ENCODE measurements at regions not wholly inside any gene's neighbourhood (a gene's known extent, or its start where the extent isn't known, plus 50 kb on each side); places are given as distances from the start of the nearest gene placed in this dataset.

DNA sequence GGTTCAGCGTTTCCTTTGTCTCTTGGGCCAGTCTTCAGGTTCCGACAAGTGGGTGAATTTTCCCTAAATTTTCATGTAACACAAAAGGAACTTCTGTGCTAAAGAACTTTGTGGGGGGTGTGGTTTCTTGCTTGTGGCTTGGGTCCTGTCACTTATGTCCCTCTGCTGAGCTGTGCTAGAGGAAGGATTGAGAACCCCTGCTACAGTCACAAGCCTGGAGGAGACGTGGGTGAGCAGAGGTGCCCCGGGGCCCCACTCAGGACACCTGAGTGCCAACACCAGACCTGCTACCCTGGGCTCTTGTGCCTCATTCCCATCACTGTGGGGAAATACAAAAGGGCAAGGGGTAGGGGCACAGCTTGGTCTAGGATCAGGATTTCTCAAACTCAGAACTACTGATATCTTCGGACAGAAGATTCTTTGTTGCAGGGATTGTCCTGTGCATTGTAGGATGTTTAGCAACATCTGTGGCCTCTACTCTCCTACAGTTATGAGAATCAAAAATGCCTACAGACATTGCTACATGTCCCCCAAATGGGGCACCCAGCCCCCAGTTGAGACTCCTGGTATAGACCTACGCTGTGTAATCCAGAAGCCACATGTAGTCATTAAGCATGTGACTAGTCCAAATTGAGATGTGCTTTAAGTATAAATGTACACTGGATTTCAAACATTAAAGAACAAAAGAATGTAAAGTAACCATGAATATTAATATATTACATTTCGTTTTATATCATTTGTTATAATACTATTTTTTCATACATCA is 128.7 kb downstream of the LY86 start:
- H3K9me3 ChIP-seq (ENCODE audit: insufficient read depth, low read depth, low read length), result peaks cover 2% of the 10 kb centered on the region
- H3K36me3 ChIP-seq (ENCODE audit: control insufficient read depth in 1 of 2, insufficient read depth in 2 of 2, low read length in 2 of 2), result no peaks in the 10 kb centered on the region
- DNase-seq, result no peak
- H3K27ac ChIP-seq (ENCODE audit: low read depth, low read length), result no peak overlapping the region
- H2BK12ac ChIP-seq (ENCODE audit: low read length), result no peak overlapping the region
- H3K27me3 ChIP-seq (ENCODE audit: insufficient read depth, low read length), result no peaks in the 10 kb centered on the region
- no peak overlapping the region for H3K18ac ChIP-seq (ENCODE audit: low read length)
- no peak overlapping the region for H3K9ac ChIP-seq (ENCODE audit: low read length)
- WGBS (ENCODE audit: extremely low coverage, insufficient coverage, insufficient read length), result no CpG with 5 or more reads among the region's 7 CpGs
- no peak overlapping the region for H4K12ac ChIP-seq (ENCODE audit: low read depth, low read length)
- no peak overlapping the region for H3K23ac ChIP-seq (ENCODE audit: low read length)
- H3K79me2 ChIP-seq (ENCODE audit: control insufficient read depth, insufficient read depth, low read length, poor library complexity), result no peaks in the 10 kb centered on the region
- no peak overlapping the region for H3K4ac ChIP-seq (ENCODE audit: low read depth, low read length)
- no peak overlapping the region for H2AFZ ChIP-seq (ENCODE audit: insufficient read depth, low read length, poor library complexity)
- no peak overlapping the region for H3K4me3 ChIP-seq (ENCODE audit: low read depth, low read length)
- no peak overlapping the region for H3K4me2 ChIP-seq (ENCODE audit: low read length)
- H3K14ac ChIP-seq (ENCODE audit: low read length), result no peak overlapping the region
- H2BK5ac ChIP-seq (ENCODE audit: low read depth, low read length, poor library complexity), result no peak overlapping the region
- no peak overlapping the region for H2AK5ac ChIP-seq (ENCODE audit: low read length)
- no peak overlapping the region for H4K8ac ChIP-seq (ENCODE audit: low read depth, low read length)
- no peaks in the 10 kb centered on the region for H3K79me1 ChIP-seq (ENCODE audit: low read length)
- no peaks in the 10 kb centered on the region for H3K4me1 ChIP-seq (ENCODE audit: control insufficient read depth in 1 of 2, insufficient read depth in 2 of 2, low read length in 2 of 2)
- H2BK120ac ChIP-seq (ENCODE audit: insufficient read depth, low read length, poor library complexity), result no peak overlapping the region
- no peak overlapping the region for H4K91ac ChIP-seq (ENCODE audit: low read depth, low read length)

- Histone ChIP-seq H2AK5ac (ENCODE audit: low read length) (no peak overlapping the region), H4K8ac (ENCODE audit: low read depth, low read length) (no peak overlapping the region), H3K27ac (ENCODE audit: low read depth, low read length) (no peak overlapping the region), H3K23ac (ENCODE audit: low read length) (no peak overlapping the region), H3K4me1 (ENCODE audit: control insufficient read depth in 1 of 2, insufficient read depth in 2 of 2, low read length in 2 of 2) (no peaks in the 10 kb centered on the region), H3K4me3 (ENCODE audit: low read depth, low read length) (no peak overlapping the region), H4K12ac (ENCODE audit: low read depth, low read length) (no peak overlapping the region), H4K91ac (ENCODE audit: low read depth, low read length) (no peak overlapping the region), H3K18ac (ENCODE audit: low read length) (no peak overlapping the region), H2BK120ac (ENCODE audit: insufficient read depth, low read length, poor library complexity) (no peak overlapping the region), H3K4me2 (ENCODE audit: low read length) (no peak overlapping the region), H3K4ac (ENCODE audit: low read depth, low read length) (no peak overlapping the region), H3K9me3 (ENCODE audit: insufficient read depth, low read depth, low read length) (peaks cover 2% of the 10 kb centered on the region), H2BK12ac (ENCODE audit: low read length) (no peak overlapping the region), H3K27me3 (ENCODE audit: insufficient read depth, low read length) (no peaks in the 10 kb centered on the region), H2BK5ac (ENCODE audit: low read depth, low read length, poor library complexity) (no peak overlapping the region), H3K79me1 (ENCODE audit: low read length) (no peaks in the 10 kb centered on the region), H3K14ac (ENCODE audit: low read length) (no peak overlapping the region), H3K9ac (ENCODE audit: low read length) (no peak overlapping the region), H3K79me2 (ENCODE audit: control insufficient read depth, insufficient read depth, low read length, poor library complexity) (no peaks in the 10 kb centered on the region), H2AFZ (ENCODE audit: insufficient read depth, low read length, poor library complexity) (no peak overlapping the region), H3K36me3 (ENCODE audit: control insufficient read depth in 1 of 2, insufficient read depth in 2 of 2, low read length in 2 of 2) (no peaks in the 10 kb centered on the region)
- WGBS (ENCODE audit: extremely low coverage, insufficient coverage, insufficient read length), result no CpG with 5 or more reads among the region's 3 CpGs
- DNase-seq, result no peak
Measured at GRCh38 chr6:6717953-6718352, 129.4 kb downstream of the LY86 start.

DNA sequence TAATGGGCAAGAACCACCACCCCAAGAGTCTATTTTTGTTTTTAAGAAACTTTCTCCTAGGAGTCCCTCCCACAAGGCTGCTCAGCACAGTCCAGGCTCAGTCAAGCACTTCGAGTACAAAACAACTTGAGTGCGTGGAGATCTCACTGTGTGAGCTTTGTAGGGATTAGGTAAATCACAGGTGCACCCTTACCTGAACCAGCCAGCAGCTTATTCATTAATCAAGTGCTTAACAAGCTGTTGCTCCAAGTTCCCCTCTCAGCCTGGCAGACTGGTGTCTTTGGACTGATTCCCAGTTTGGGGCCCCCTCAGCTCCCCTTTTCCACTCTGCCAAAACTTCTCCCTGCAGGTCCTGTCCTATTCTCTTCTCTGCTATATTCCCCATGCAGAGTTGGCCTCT is 133.1 kb downstream of the LY86 start:
- no peak overlapping the region for H3K14ac ChIP-seq (ENCODE audit: low read length)
- H2AFZ ChIP-seq (ENCODE audit: insufficient read depth, low read length, poor library complexity), result no peak overlapping the region
- H3K79me2 ChIP-seq (ENCODE audit: control insufficient read depth, insufficient read depth, low read length, poor library complexity), result no peaks in the 10 kb centered on the region
- no peak overlapping the region for H2BK12ac ChIP-seq (ENCODE audit: low read length)
- H4K12ac ChIP-seq (ENCODE audit: low read depth, low read length), result no peak overlapping the region
- no peak overlapping the region for H3K9ac ChIP-seq (ENCODE audit: low read length)
- no peaks in the 10 kb centered on the region for H3K36me3 ChIP-seq (ENCODE audit: control insufficient read depth in 1 of 2, insufficient read depth in 2 of 2, low read length in 2 of 2)
- H3K27me3 ChIP-seq (ENCODE audit: insufficient read depth, low read length), result no peaks in the 10 kb centered on the region
- no peak overlapping the region for H2BK5ac ChIP-seq (ENCODE audit: low read depth, low read length, poor library complexity)
- no peak overlapping the region for H4K8ac ChIP-seq (ENCODE audit: low read depth, low read length)
- no CpG with 5 or more reads among the region's 2 CpGs for WGBS (ENCODE audit: extremely low coverage, insufficient coverage, insufficient read length)
- peaks cover 12% of the 10 kb centered on the region for H3K79me1 ChIP-seq (ENCODE audit: low read length)
- no peak overlapping the region for H2BK120ac ChIP-seq (ENCODE audit: insufficient read depth, low read length, poor library complexity)
- no peak overlapping the region for H3K4me3 ChIP-seq (ENCODE audit: low read depth, low read length)
- H4K91ac ChIP-seq (ENCODE audit: low read depth, low read length), result no peak overlapping the region
- no peak overlapping the region for H2AK5ac ChIP-seq (ENCODE audit: low read length)
- H3K23ac ChIP-seq (ENCODE audit: low read length), result no peak overlapping the region
- H3K4ac ChIP-seq (ENCODE audit: low read depth, low read length), result no peak overlapping the region
- peaks cover 16 to 18% of the 10 kb centered on the region in 2 experiments for H3K4me1 ChIP-seq (ENCODE audit: control insufficient read depth in 1 of 2, insufficient read depth in 2 of 2, low read length in 2 of 2)
- H3K9me3 ChIP-seq (ENCODE audit: insufficient read depth, low read depth, low read length), result no peaks in the 10 kb centered on the region
- H3K4me2 ChIP-seq (ENCODE audit: low read length), result no peak overlapping the region
- DNase-seq, result no peak
- H3K27ac ChIP-seq (ENCODE audit: low read depth, low read length), result no peak overlapping the region
- H3K18ac ChIP-seq (ENCODE audit: low read length), result no peak overlapping the region

DNA sequence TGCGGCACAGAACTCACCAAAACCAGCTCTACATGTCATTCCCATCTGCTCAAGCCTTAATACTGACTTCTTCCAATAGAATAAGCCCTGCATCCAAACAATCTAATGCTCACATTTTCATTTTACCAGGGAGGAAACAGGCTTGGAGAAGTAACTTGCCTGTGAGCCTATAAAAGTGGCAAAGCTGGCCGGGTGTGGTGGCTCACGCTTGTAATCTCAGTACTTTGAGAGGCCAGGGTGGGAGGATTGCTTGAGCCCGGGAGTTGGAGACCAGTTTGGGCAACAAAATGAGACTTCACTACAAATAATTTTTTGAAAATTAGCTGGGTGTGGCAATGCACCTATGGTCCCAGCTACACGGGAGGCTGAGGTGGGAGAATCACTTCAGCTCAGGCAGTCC is 133.7 kb downstream of the LY86 start:
- no peak overlapping the region for H4K8ac ChIP-seq (ENCODE audit: low read depth, low read length)

More for the DNA sequence above, 133.7 kb downstream of the LY86 start:
- no peak for DNase-seq
- Histone ChIP-seq H3K9ac (ENCODE audit: low read length) (no peak overlapping the region), H2BK120ac (ENCODE audit: insufficient read depth, low read length, poor library complexity) (no peak overlapping the region), H3K27ac (ENCODE audit: low read depth, low read length) (no peak overlapping the region), H4K12ac (ENCODE audit: low read depth, low read length) (no peak overlapping the region), H3K18ac (ENCODE audit: low read length) (no peak overlapping the region), H2BK12ac (ENCODE audit: low read length) (no peak overlapping the region), H3K4me3 (ENCODE audit: low read depth, low read length) (no peak overlapping the region), H2AFZ (ENCODE audit: insufficient read depth, low read length, poor library complexity) (no peak overlapping the region), H3K4me1 (ENCODE audit: control insufficient read depth in 1 of 2, insufficient read depth in 2 of 2, low read length in 2 of 2) (peaks cover 16 to 18% of the 10 kb centered on the region in 2 experiments), H3K23ac (ENCODE audit: low read length) (no peak overlapping the region), H4K91ac (ENCODE audit: low read depth, low read length) (no peak overlapping the region), H3K27me3 (ENCODE audit: insufficient read depth, low read length) (no peaks in the 10 kb centered on the region), H2BK5ac (ENCODE audit: low read depth, low read length, poor library complexity) (no peak overlapping the region), H3K4ac (ENCODE audit: low read depth, low read length) (no peak overlapping the region), H2AK5ac (ENCODE audit: low read length) (no peak overlapping the region), H3K14ac (ENCODE audit: low read length) (no peak overlapping the region), H3K79me1 (ENCODE audit: low read length) (peaks cover 12% of the 10 kb centered on the region), H3K9me3 (ENCODE audit: insufficient read depth, low read depth, low read length) (no peaks in the 10 kb centered on the region), H3K79me2 (ENCODE audit: control insufficient read depth, insufficient read depth, low read length, poor library complexity) (no peaks in the 10 kb centered on the region), H3K36me3 (ENCODE audit: control insufficient read depth in 1 of 2, insufficient read depth in 2 of 2, low read length in 2 of 2) (no peaks in the 10 kb centered on the region), H3K4me2 (ENCODE audit: low read length) (no peak overlapping the region)
- WGBS (ENCODE audit: extremely low coverage, insufficient coverage, insufficient read length), result no CpG with 5 or more reads among the region's 5 CpGs
